SK-N-SH treated with all-trans-retinoic acid at 6 μM for 48 hours (cell line): ENCODE measurements at regions not wholly inside any gene's neighbourhood (a gene's known extent, or its start where the extent isn't known, plus 50 kb on each side); places are given as distances from the start of the nearest gene placed in this dataset.

Experiments used
- ATAC-seq: fragments of 200-7000 bp; cut with Tn5 transposase; 3 replicates; pipeline ENCODE4 v1.9.1; 2020; ENCODE audit warnings: mild to moderate bottlenecking, moderate library complexity
- BACH2 ChIP-seq: fragments of 250-450 bp; sonication (Bioruptor Pico); IDR thresholded peaks from 2 replicates; pipeline ENCODE4 v1.9.0; 2021; ENCODE audit warnings: mild to moderate bottlenecking, borderline replicate concordance
- CSDC2 ChIP-seq: fragments of 250-450 bp; sonication (Bioruptor Pico); IDR thresholded peaks from 2 replicates; pipeline ENCODE4 v1.5.0; 2020; ENCODE audit warnings: mild to moderate bottlenecking, moderate library complexity
- CSRNP3 ChIP-seq: fragments of 250-450 bp; sonication (Bioruptor Pico); IDR thresholded peaks from 2 replicates; pipeline ENCODE4 v1.5.1; 2021; ENCODE audit warnings: mild to moderate bottlenecking, moderate library complexity
- ISL1 ChIP-seq: fragments of 250-450 bp; sonication (Bioruptor Pico); IDR thresholded peaks from 2 replicates; pipeline ENCODE4 v2.1.2; 2022; ENCODE audit warnings: mild to moderate bottlenecking, moderate library complexity
- OSR1 ChIP-seq: fragments of 250-450 bp; sonication (Bioruptor Pico); IDR thresholded peaks from 2 replicates; pipeline ENCODE4 v1.8.0; 2022; ENCODE audit warnings: moderate library complexity, mild to moderate bottlenecking, inconsistent platforms
- PATZ1 ChIP-seq: fragments of 250-450 bp; sonication (Bioruptor Pico); IDR thresholded peaks from 2 replicates; pipeline ENCODE4 v1.8.0; 2020; ENCODE audit warnings: mild to moderate bottlenecking, moderate library complexity, borderline replicate concordance
- POU6F1 ChIP-seq: fragments of 250-450 bp; sonication (Bioruptor Pico); IDR thresholded peaks from 2 replicates; pipeline ENCODE4 v1.8.0; 2021; ENCODE audit warnings: low read depth, mild to moderate bottlenecking, moderate library complexity, borderline replicate concordance
- PPARA ChIP-seq: fragments of 250-450 bp; sonication (Bioruptor Pico); IDR thresholded peaks from 2 replicates; pipeline ENCODE4 v1.5.0; 2020; ENCODE audit warnings: mild to moderate bottlenecking, borderline replicate concordance
- RARB ChIP-seq: fragments of 250-450 bp; sonication (Bioruptor Pico); IDR thresholded peaks from 2 replicates; pipeline ENCODE4 v1.8.0; 2021; ENCODE audit warnings: mild to moderate bottlenecking, moderate library complexity
- SNAI2 ChIP-seq: fragments of 250-450 bp; sonication (Bioruptor Pico); IDR thresholded peaks from 2 replicates; pipeline ENCODE4 v1.5.0; 2020; ENCODE audit warnings: mild to moderate bottlenecking, moderate library complexity
- TCF4 ChIP-seq: fragments of 250-450 bp; sonication (Bioruptor Pico); IDR thresholded peaks from 2 replicates; pipeline ENCODE4 v1.8.0; 2021; ENCODE audit warnings: mild to moderate bottlenecking, moderate library complexity, borderline replicate concordance
- TSHZ2 ChIP-seq: fragments of 250-450 bp; sonication (Bioruptor Pico); IDR thresholded peaks from 2 replicates; pipeline ENCODE4 v1.5.0; 2020; ENCODE audit warnings: mild to moderate bottlenecking, moderate library complexity
- ZC3H10 ChIP-seq: fragments of 250-450 bp; sonication (Bioruptor Pico); IDR thresholded peaks from 2 replicates; pipeline ENCODE4 v1.5.1; 2021; ENCODE audit warnings: mild to moderate bottlenecking, moderate library complexity
- ZFP3 ChIP-seq: fragments of 250-450 bp; sonication (Bioruptor Pico); IDR thresholded peaks from 2 replicates; pipeline ENCODE4 v1.5.0; 2020; ENCODE audit warnings: mild to moderate bottlenecking, moderate library complexity
- ZFP30 ChIP-seq: fragments of 450-650 bp; formaldehyde crosslinking; IDR thresholded peaks from 2 replicates; pipeline ENCODE4 v1.5.0; 2022; ENCODE audit warnings: mild to moderate bottlenecking, moderate library complexity
- ZNF565 ChIP-seq: fragments of 450-650 bp; formaldehyde crosslinking; conservative IDR thresholded peaks from 2 replicates; pipeline ENCODE4 v1.5.0; 2020; ENCODE audit warnings: low read depth, mild to moderate bottlenecking, moderate library complexity
- ZNF70 ChIP-seq: fragments of 450-650 bp; formaldehyde crosslinking; IDR thresholded peaks from 2 replicates; pipeline ENCODE4 v1.5.0; 2020; ENCODE audit warnings: mild to moderate bottlenecking, moderate library complexity
- ZNF8 ChIP-seq: fragments of 450-650 bp; formaldehyde crosslinking; IDR thresholded peaks from 2 replicates; pipeline ENCODE4 v1.5.0; 2020; ENCODE audit warnings: mild to moderate bottlenecking, moderate library complexity

GRCh38 chr3:64398006-64398405 is 172.7 kb upstream of the PRICKLE2 start:
- TF ChIP-seq CSRNP3 (CRISPR knock-in tag) (no peak), RARB (CRISPR knock-in tag) (no peak), ZFP30 (CRISPR knock-in tag) (no peak), CSDC2 (CRISPR knock-in tag) (no peak), PATZ1 (CRISPR knock-in tag) (no peak), SNAI2 (CRISPR knock-in tag) (no peak), ZC3H10 (CRISPR knock-in tag) (no peak), OSR1 (CRISPR knock-in tag) (no peak)
- no peak for ATAC-seq

- peak; percentile 29; the same call in 2 of the 3 replicates for ATAC-seq
Measured at GRCh38 chr3:64397573-64397972, 172.3 kb upstream of the PRICKLE2 start.

More at GRCh38 chr3:64397573-64397972, 172.3 kb upstream of the PRICKLE2 start:
- no peak for TF ChIP-seq CSRNP3 (CRISPR knock-in tag)
- no peak for TF ChIP-seq BACH2 (CRISPR knock-in tag)
- TF ChIP-seq ZNF8 (CRISPR knock-in tag): no peak
- no peak for TF ChIP-seq TSHZ2 (CRISPR knock-in tag)
- TF ChIP-seq POU6F1: no peak
- TF ChIP-seq TCF4 (CRISPR knock-in tag): no peak
- TF ChIP-seq PPARA: no peak
- TF ChIP-seq ISL1 (CRISPR knock-in tag): no peak
- TF ChIP-seq CSDC2 (CRISPR knock-in tag): no peak
- TF ChIP-seq ZNF565 (CRISPR knock-in tag): no peak
- TF ChIP-seq ZNF70 (CRISPR knock-in tag): no peak
- no peak for TF ChIP-seq PATZ1 (CRISPR knock-in tag)
- no peak for TF ChIP-seq RARB (CRISPR knock-in tag)
- no peak for TF ChIP-seq ZFP3 (CRISPR knock-in tag)
